ENCODE measurements at regions not wholly inside any gene's neighbourhood (a gene's known extent, or its start where the extent isn't known, plus 50 kb on each side); places are given as distances from the start of the nearest gene placed in this dataset.

GRCh38 chr6:82030301-82030700 is 217.2 kb downstream of the IBTK start:
- TF ChIP-seq, protein P1, sequence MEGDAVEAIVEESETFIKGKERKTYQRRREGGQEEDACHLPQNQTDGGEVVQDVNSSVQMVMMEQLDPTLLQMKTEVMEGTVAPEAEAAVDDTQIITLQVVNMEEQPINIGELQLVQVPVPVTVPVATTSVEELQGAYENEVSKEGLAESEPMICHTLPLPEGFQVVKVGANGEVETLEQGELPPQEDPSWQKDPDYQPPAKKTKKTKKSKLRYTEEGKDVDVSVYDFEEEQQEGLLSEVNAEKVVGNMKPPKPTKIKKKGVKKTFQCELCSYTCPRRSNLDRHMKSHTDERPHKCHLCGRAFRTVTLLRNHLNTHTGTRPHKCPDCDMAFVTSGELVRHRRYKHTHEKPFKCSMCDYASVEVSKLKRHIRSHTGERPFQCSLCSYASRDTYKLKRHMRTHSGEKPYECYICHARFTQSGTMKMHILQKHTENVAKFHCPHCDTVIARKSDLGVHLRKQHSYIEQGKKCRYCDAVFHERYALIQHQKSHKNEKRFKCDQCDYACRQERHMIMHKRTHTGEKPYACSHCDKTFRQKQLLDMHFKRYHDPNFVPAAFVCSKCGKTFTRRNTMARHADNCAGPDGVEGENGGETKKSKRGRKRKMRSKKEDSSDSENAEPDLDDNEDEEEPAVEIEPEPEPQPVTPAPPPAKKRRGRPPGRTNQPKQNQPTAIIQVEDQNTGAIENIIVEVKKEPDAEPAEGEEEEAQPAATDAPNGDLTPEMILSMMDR (IDR thresholded peaks at IDR 0.05; ENCODE audit: low read depth, low read length): no peak
- TF ChIP-seq EZH2phosphoT487 (IDR thresholded peaks at IDR 0.05; ENCODE audit: low read depth): no peak
